ENCODE measurements at regions not wholly inside any gene's neighbourhood (a gene's known extent, or its start where the extent isn't known, plus 50 kb on each side); places are given as distances from the start of the nearest gene placed in this dataset.

- TF ChIP-seq ZNF274 (IDR thresholded peaks at IDR 0.05; ENCODE audit: low read depth, low read length), result no peak
- TF ChIP-seq YY1 (IDR thresholded peaks at IDR 0.05; ENCODE audit: insufficient read depth, insufficient read length), result no peak
- TF ChIP-seq SUZ12 (IDR thresholded peaks at IDR 0.05; ENCODE audit: extremely low read depth, insufficient read depth, insufficient read length), result no peak
- H3K36me3 ChIP-seq (ENCODE audit: insufficient read depth, insufficient read length, low read length), result no peaks in the 10 kb centered on the region
- no peak overlapping the region for H3K9ac ChIP-seq (ENCODE audit: insufficient read length, low read depth)
- no peaks in the 10 kb centered on the region for H3K9me3 ChIP-seq (ENCODE audit: insufficient read depth, low read length)
- DNase-seq (ENCODE audit: low read depth, low spot score), result no peak
- no peaks in the 10 kb centered on the region for H3K4me1 ChIP-seq (ENCODE audit: insufficient read depth, insufficient read length)
- H3K27me3 ChIP-seq (ENCODE audit: insufficient read depth, insufficient read length), result no peaks in the 10 kb centered on the region
- H3K4me3 ChIP-seq (ENCODE audit: insufficient read length, low read depth), result no peak overlapping the region
These were observed 49.7 kb upstream of the ELOVL5 start for GRCh38 chr6:53398247-53399026.
